Activated CD8-positive, alpha-beta memory T cell treated with anti-CD3 and anti-CD28 coated beads, Interleukin-2, amount 10 ng/mL, durations not matched to agents 7 days and 5 days (primary cell): ENCODE measurements at regions not wholly inside any gene's neighbourhood (a gene's known extent, or its start where the extent isn't known, plus 50 kb on each side); places are given as distances from the start of the nearest gene placed in this dataset.

Experiments used
- ATAC-seq: fragments of 150-1000 bp; cut with Tn5 transposase; one replicate; pipeline ENCODE4 v1.10.0; 2021; ENCODE audit warnings: moderate library complexity
- CTCF ChIA-PET: fragments of 350-600 bp; sonication (Branson Sonifier 250); formaldehyde crosslinking; loops from one replicate; lab custom pipeline; 2021; ENCODE audit warnings: antibody characterized with exemption; lab: Charles Lee
- DNase-seq: peaks from one replicate; pipeline ENCODE4 v3.0.0-alpha.2; 2020
- H3K27ac Mint-ChIP-seq: one replicate; pipeline ENCODE4 v1.8.0; 2021; ENCODE audit warnings: mild to moderate bottlenecking, mixed read lengths
- H3K27me3 Mint-ChIP-seq: one replicate; pipeline ENCODE4 v1.8.0; 2021; ENCODE audit warnings: mixed read lengths
- H3K36me3 Mint-ChIP-seq: one replicate; pipeline ENCODE4 v1.8.0; 2021; ENCODE audit warnings: mild to moderate bottlenecking, mixed read lengths
- H3K4me1 Mint-ChIP-seq: one replicate; pipeline ENCODE4 v1.8.0; 2021; ENCODE audit warnings: mixed read lengths
- H3K4me3 Mint-ChIP-seq: one replicate; pipeline ENCODE4 v1.8.0; 2021; ENCODE audit warnings: mild to moderate bottlenecking, moderate library complexity, mixed read lengths
- H3K9me3 Mint-ChIP-seq: one replicate; pipeline ENCODE4 v1.8.0; 2022; ENCODE audit warnings: low read depth, mixed read lengths

GRCh38 chr16:86872833-86873232 lies 294.5 kb downstream of the FOXL1 start:
- no peak overlapping the region for H3K4me3 Mint-ChIP-seq
- H3K36me3 Mint-ChIP-seq: no peaks in the 10 kb centered on the region
- no peaks in the 10 kb centered on the region for H3K4me1 Mint-ChIP-seq
- DNase-seq (no peak), ATAC-seq (no peak)
- CTCF ChIA-PET: interaction anchor here (1.1 kb wide), 1 partner anchor 308 kb away, joined by 3 read pairs; no protein-coding TSS in a partner anchor
- H3K27ac Mint-ChIP-seq: no peak overlapping the region
- peaks cover 11% of the 10 kb centered on the region for H3K27me3 Mint-ChIP-seq
- peaks cover under 1% of the 10 kb centered on the region for H3K9me3 Mint-ChIP-seq

- Mint-ChIP-seq H3K27me3 (peaks cover 22% of the 10 kb centered on the region), H3K4me1 (no peaks in the 10 kb centered on the region), H3K4me3 (no peak overlapping the region), H3K9me3 (peaks cover 2% of the 10 kb centered on the region), H3K36me3 (no peaks in the 10 kb centered on the region), H3K27ac (no peak overlapping the region)
- ATAC-seq (no peak), DNase-seq (peak; percentile 46)
- CTCF ChIA-PET: interaction anchor here (0.5 to 1.3 kb wide), 5 partner anchors 12 to 310 kb away, joined by 3 to 18 read pairs (median 3); no protein-coding TSS in a partner anchor
Measured at GRCh38 chr16:86874141-86874540, 295.8 kb downstream of the FOXL1 start.

DNA sequence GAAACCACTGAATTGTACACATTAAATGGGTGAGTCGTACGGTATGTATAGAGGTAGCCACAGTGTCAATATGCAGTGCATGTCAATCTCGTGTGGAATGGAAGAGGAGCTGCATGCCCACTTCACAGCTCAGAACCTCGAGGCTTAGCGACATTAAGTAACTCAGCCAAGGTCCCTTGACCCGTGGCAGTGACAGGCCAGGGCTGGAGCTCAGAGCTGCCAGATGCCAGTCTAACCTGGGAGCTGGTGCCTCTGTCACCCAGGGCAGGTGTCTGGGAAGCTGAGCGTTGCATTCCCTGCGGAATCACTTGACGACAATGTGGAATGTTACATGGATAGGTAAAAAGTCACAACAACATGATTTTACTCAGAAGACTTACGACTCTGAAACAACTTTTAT lies 298.1 kb downstream of the FOXL1 start:
- Mint-ChIP-seq H3K4me3 (no peak overlapping the region), H3K4me1 (no peaks in the 10 kb centered on the region), H3K9me3 (peaks cover 2% of the 10 kb centered on the region), H3K36me3 (no peaks in the 10 kb centered on the region), H3K27ac (no peak overlapping the region), H3K27me3 (peaks cover 30% of the 10 kb centered on the region)
- ATAC-seq: no peak
- no peak for DNase-seq
- CTCF ChIA-PET: no interaction called here

- H3K4me3 Mint-ChIP-seq: no peak overlapping the region
- H3K9me3 Mint-ChIP-seq: peaks cover 2% of the 10 kb centered on the region
- CTCF ChIA-PET: no interaction called here
- ATAC-seq: no peak
- DNase-seq: no peak
- H3K36me3 Mint-ChIP-seq: no peaks in the 10 kb centered on the region
- H3K4me1 Mint-ChIP-seq: no peaks in the 10 kb centered on the region
- no peak overlapping the region for H3K27ac Mint-ChIP-seq
- H3K27me3 Mint-ChIP-seq: peaks cover 30% of the 10 kb centered on the region
Measured at GRCh38 chr16:86877108-86877507, 298.8 kb downstream of the FOXL1 start.

- Mint-ChIP-seq H3K27ac (no peak overlapping the region), H3K4me3 (no peak overlapping the region), H3K36me3 (no peaks in the 10 kb centered on the region), H3K9me3 (peaks cover 2% of the 10 kb centered on the region), H3K27me3 (peaks cover 30% of the 10 kb centered on the region), H3K4me1 (no peaks in the 10 kb centered on the region)
- CTCF ChIA-PET: no interaction called here
- DNase-seq (no peak), ATAC-seq (no peak)
Measured at GRCh38 chr16:86877835-86878234, 299.5 kb downstream of the FOXL1 start.

DNA sequence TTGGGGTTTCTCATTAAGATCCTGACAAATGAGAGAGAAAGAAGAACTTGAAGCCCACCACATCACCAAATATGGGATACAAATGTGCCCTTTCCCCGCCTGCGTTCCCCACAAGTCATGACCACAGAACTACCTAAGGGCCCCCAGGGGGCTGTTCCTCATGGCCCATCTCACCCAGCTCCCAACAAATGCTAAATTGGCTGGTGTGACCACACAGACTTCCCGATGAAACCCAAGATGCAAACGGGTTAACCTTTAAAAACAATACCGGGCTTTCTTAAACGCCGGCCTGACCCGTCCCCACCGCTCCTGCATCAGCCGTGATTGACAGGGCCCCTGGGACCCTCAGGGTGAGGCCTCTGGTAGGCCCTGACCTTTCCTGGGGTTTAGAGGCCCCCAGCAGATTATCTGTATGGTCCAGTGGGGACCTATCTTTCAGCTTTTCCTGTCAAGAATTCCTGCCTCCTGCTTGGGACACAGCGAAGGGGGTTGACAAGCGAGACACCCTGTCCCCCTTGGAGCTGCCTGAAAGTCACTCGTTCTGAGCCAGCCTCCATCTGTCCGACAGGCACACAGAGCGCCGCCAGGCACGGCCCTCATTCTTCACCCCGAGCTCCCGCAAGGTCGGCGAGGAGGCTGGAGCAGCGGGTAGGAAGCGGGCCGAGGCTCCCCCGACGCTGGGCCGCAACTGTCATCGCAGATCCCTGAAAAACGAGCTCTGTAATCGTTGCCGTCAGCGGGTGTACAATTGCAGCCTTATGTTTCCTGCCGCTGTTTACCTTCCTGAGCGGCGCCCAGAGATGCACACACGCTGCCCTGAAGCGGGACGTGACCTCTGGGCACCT lies 300.1 kb downstream of the FOXL1 start:
- no peak for ATAC-seq

DNA sequence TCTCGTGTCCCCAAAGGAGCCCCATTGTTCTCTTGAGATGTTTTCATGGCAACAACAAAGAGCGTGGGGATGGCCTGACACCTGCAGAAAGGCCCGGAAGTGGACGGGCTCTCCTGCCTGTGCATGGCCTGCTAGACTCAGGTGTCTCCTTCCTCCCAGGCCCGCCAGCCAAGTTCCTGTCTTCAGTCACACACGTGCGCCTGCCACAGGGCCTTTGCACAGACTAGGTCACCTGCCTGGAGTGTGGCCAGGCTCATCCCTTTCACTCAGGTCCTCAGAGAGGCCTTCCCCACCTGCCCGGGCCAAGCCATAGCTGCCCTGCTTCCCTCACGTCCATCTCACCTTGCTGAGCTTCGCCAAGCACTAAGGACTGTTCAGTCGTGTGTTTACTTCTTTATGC lies 300.9 kb downstream of the FOXL1 start:
- no peak for DNase-seq
- ATAC-seq: no peak
- Mint-ChIP-seq H3K4me3 (no peak overlapping the region), H3K36me3 (no peaks in the 10 kb centered on the region), H3K27ac (no peak overlapping the region), H3K4me1 (no peaks in the 10 kb centered on the region), H3K27me3 (peaks cover 30% of the 10 kb centered on the region), H3K9me3 (peaks cover 2% of the 10 kb centered on the region)
- CTCF ChIA-PET: no interaction called here

More for the DNA sequence above, 300.1 kb downstream of the FOXL1 start:
- CTCF ChIA-PET: no interaction called here
- H3K4me3 Mint-ChIP-seq: no peak overlapping the region
- no peaks in the 10 kb centered on the region for H3K4me1 Mint-ChIP-seq
- H3K36me3 Mint-ChIP-seq: no peaks in the 10 kb centered on the region
- peaks cover 30% of the 10 kb centered on the region for H3K27me3 Mint-ChIP-seq
- no peak overlapping the region for H3K27ac Mint-ChIP-seq
- DNase-seq: no peak
- peaks cover 2% of the 10 kb centered on the region for H3K9me3 Mint-ChIP-seq

DNA sequence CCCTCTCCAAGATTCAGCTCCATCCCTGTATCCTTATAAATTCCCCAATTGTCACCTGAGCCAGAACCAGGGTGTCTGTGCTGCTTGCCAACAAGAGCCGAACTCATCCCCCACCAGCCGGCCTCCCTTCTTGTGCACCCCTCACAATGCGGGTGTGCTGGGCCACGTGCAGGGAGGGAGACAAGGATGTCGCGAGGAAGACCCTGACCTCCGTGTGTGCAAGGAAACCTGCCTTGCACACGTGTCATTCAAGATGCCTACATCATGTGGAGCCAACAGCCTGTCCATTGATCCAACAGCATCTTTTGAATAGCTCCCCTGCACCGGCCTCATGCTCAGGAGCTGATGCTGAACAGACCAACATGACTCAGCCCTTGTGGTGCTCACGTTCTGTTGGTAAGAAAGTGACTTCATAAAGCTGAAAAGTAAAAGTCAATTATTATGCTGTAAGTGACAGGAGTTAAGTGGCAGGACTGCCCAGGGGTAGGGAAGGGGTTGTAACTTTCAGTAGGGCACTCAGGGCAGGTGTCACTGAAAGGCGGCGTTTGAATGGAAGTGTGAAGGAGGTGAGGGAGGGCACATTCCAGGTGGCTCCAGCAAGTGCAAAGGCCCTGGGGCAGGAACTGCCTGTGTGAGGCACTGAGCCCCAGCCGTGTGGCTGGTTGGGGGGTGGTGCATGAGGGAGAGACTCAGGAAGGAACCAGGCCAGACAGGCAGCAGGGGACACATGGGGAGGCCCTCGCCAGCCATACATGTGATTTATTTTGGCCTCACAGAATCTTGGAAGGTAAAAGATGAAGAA lies 302.2 kb downstream of the FOXL1 start:
- peaks cover 30% of the 10 kb centered on the region for H3K27me3 Mint-ChIP-seq
- DNase-seq: no peak
- H3K4me1 Mint-ChIP-seq: no peaks in the 10 kb centered on the region
- CTCF ChIA-PET: interaction anchor here (1.1 kb wide), 1 partner anchor 183 kb away, joined by 4 read pairs; no protein-coding TSS in a partner anchor
- ATAC-seq: no peak
- H3K9me3 Mint-ChIP-seq: peaks cover 2% of the 10 kb centered on the region
- H3K27ac Mint-ChIP-seq: no peak overlapping the region
- H3K4me3 Mint-ChIP-seq: no peak overlapping the region
- H3K36me3 Mint-ChIP-seq: no peaks in the 10 kb centered on the region

DNA sequence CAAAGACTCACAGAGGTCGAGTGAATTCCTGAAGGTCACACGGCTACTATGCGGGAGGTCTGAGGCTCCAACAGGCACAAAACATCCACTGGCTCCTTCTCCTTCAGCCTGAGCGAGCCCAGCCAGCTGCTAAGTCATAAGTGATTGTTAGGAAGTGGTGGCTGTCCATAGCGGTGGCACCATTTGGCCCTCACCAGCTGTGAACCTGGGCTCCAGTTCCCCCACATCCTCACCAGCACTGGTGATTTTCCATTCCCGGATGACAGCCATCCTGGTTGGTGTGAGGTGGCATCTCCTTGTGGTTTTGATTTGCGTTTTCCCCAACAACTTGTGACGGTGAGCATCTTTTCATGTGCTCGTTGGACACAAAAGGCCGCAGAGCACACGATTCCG lies 302.8 kb downstream of the FOXL1 start:
- CTCF ChIA-PET: no interaction called here
- Mint-ChIP-seq H3K4me3 (no peak overlapping the region), H3K4me1 (no peaks in the 10 kb centered on the region), H3K36me3 (no peaks in the 10 kb centered on the region), H3K27me3 (peaks cover 30% of the 10 kb centered on the region), H3K9me3 (peaks cover 2% of the 10 kb centered on the region), H3K27ac (no peak overlapping the region)
- DNase-seq (no peak), ATAC-seq (no peak)

- CTCF ChIA-PET: no interaction called here
- H3K4me1 Mint-ChIP-seq: no peaks in the 10 kb centered on the region
Measured at GRCh38 chr16:86881861-86882273, 303.5 kb downstream of the FOXL1 start.

GRCh38 chr16:86882586-86883280 lies 304.4 kb downstream of the FOXL1 start:
- Mint-ChIP-seq H3K36me3 (no peaks in the 10 kb centered on the region), H3K4me3 (no peak overlapping the region), H3K27ac (no peak overlapping the region), H3K27me3 (peaks cover 20% of the 10 kb centered on the region), H3K4me1 (no peaks in the 10 kb centered on the region), H3K9me3 (peaks cover 2% of the 10 kb centered on the region)
- CTCF ChIA-PET: no interaction called here
- DNase-seq: no peak
- ATAC-seq: no peak

More at GRCh38 chr16:86881861-86882273, 303.5 kb downstream of the FOXL1 start:
- H3K27me3 Mint-ChIP-seq: peaks cover 27% of the 10 kb centered on the region
- no peak overlapping the region for H3K4me3 Mint-ChIP-seq
- H3K36me3 Mint-ChIP-seq: no peaks in the 10 kb centered on the region
- ATAC-seq (no peak), DNase-seq (no peak)
- peaks cover 2% of the 10 kb centered on the region for H3K9me3 Mint-ChIP-seq
- H3K27ac Mint-ChIP-seq: no peak overlapping the region

GRCh38 chr16:86883583-86884389 lies 305.4 kb downstream of the FOXL1 start:
- Mint-ChIP-seq H3K4me3 (no peak overlapping the region), H3K27ac (no peak overlapping the region), H3K27me3 (peaks cover 10% of the 10 kb centered on the region), H3K4me1 (no peaks in the 10 kb centered on the region), H3K36me3 (no peaks in the 10 kb centered on the region), H3K9me3 (no peaks in the 10 kb centered on the region)
- DNase-seq (no peak), ATAC-seq (no peak)
- CTCF ChIA-PET: no interaction called here

DNA sequence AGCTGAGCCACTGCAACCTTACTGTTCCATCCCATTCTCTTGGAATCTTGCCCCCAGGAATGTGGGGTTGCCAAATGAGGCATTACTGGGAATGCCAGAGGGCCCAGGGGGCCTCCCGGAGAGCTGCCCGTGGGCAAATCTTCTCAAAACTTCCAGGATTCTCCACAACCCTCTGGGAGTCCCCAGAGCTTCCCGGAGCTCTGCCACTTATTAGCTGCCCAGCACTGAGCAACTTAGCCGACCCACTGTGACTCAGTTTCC lies 306.0 kb downstream of the FOXL1 start:
- no peaks in the 10 kb centered on the region for H3K4me1 Mint-ChIP-seq
- no peak overlapping the region for H3K4me3 Mint-ChIP-seq
- peaks cover 6% of the 10 kb centered on the region for H3K27me3 Mint-ChIP-seq
- ATAC-seq (no peak), DNase-seq (no peak)
- no peaks in the 10 kb centered on the region for H3K36me3 Mint-ChIP-seq
- H3K27ac Mint-ChIP-seq: no peak overlapping the region
- CTCF ChIA-PET: no interaction called here
- H3K9me3 Mint-ChIP-seq: no peaks in the 10 kb centered on the region
